Osteoblast (primary cell): ENCODE measurements at regions not wholly inside any gene's neighbourhood (a gene's known extent, or its start where the extent isn't known, plus 50 kb on each side); places are given as distances from the start of the nearest gene placed in this dataset.

ENCODE experiments used
- DNase-seq: peaks from one replicate; pipeline ENCODE4 v3.0.0; 2011; ENCODE audit warnings: low spot score, mixed read lengths; ENCODE audit not compliant: insufficient read length; ENCODE audit errors: missing footprints
- H2AFZ ChIP-seq: 2 replicates; pipeline ENCODE4 v1.6.0; 2011; ENCODE audit warnings: mild to moderate bottlenecking, low read length
- H3K27ac ChIP-seq: 2 replicates; pipeline ENCODE4 v1.5.1; 2011; ENCODE audit warnings: mild to moderate bottlenecking, low read depth, low read length, moderate library complexity
- H3K27me3 ChIP-seq: 2 replicates; pipeline ENCODE4 v1.6.0; 2012; ENCODE audit warnings: mild to moderate bottlenecking, control low read depth, inconsistent platforms, low read length, moderate library complexity; ENCODE audit not compliant: insufficient read depth
- H3K36me3 ChIP-seq: 2 replicates; pipeline ENCODE4 v1.5.1; 2011; ENCODE audit warnings: mild to moderate bottlenecking, low read length, control low read depth, moderate library complexity; ENCODE audit not compliant: insufficient read depth
- H3K4me1 ChIP-seq: 2 replicates; pipeline ENCODE4 v1.5.1; 2011; ENCODE audit warnings: mild to moderate bottlenecking, low read length, control low read depth, moderate library complexity; ENCODE audit not compliant: insufficient read depth
- H3K4me2 ChIP-seq: 2 replicates; pipeline ENCODE4 v1.6.0; 2011; ENCODE audit warnings: mild to moderate bottlenecking, low read length; ENCODE audit not compliant: insufficient read depth
- H3K4me3 ChIP-seq: fragments of 200-600 bp; sonication (generic); 3 replicates; pipeline ENCODE4 v1.5.1; 2012; ENCODE audit warnings: mild to moderate bottlenecking, low read length, inconsistent platforms; ENCODE audit not compliant: insufficient read depth
- H3K79me2 ChIP-seq: 2 replicates; pipeline ENCODE4 v1.6.0; 2012; ENCODE audit warnings: mild to moderate bottlenecking, low read length, control low read depth, inconsistent platforms; ENCODE audit not compliant: insufficient read depth
- H3K9me3 ChIP-seq: 2 replicates; pipeline ENCODE4 v1.5.1; 2011; ENCODE audit warnings: low read depth, low read length, control low read depth
- H4K20me1 ChIP-seq: 2 replicates; pipeline ENCODE4 v1.6.0; 2012; ENCODE audit warnings: mild to moderate bottlenecking, low read length, control low read depth; ENCODE audit not compliant: insufficient read depth
- CTCF ChIP-seq: IDR thresholded peaks from 2 replicates; pipeline ENCODE4 v1.5.1; 2011; ENCODE audit warnings: mild to moderate bottlenecking, low read depth, low read length, moderate library complexity; ENCODE audit errors: extremely low read depth

DNA sequence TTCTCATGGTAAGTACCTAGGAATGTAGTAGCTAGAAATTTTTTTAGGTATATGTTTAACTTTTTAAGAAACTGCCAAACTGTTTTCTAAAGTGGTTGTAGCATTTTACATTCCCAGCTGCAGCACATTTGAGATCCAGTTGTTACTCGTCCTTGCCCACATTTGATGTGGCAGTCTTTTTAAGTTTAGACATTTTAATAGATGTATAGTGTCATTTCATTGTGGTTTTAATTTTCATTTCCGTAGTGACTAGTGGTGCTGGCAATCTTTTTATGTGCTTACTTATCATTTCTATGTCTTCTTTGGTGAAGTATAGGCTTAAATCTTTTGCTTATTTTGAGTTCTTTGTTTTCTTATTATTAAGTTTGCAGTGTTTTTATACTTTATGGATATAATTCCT is 171.6 kb downstream of the GAS1 start:
- DNase-seq: no peak
- Histone ChIP-seq H3K27me3 (peaks cover 13% of the 10 kb centered on the region), H3K9me3 (no peaks in the 10 kb centered on the region), H4K20me1 (no peaks in the 10 kb centered on the region), H3K4me3 (no peak overlapping the region), H3K27ac (no peak overlapping the region), H3K4me2 (no peak overlapping the region), H3K79me2 (no peaks in the 10 kb centered on the region), H3K36me3 (no peaks in the 10 kb centered on the region), H2AFZ (no peak overlapping the region), H3K4me1 (no peaks in the 10 kb centered on the region)
- no peak for TF ChIP-seq CTCF

- Histone ChIP-seq H3K4me3 (no peak overlapping the region), H3K79me2 (no peaks in the 10 kb centered on the region), H2AFZ (no peak overlapping the region), H4K20me1 (no peaks in the 10 kb centered on the region), H3K27me3 (peaks cover 14% of the 10 kb centered on the region), H3K36me3 (no peaks in the 10 kb centered on the region), H3K9me3 (no peaks in the 10 kb centered on the region), H3K27ac (no peak overlapping the region), H3K4me1 (no peaks in the 10 kb centered on the region), H3K4me2 (no peak overlapping the region)
- no peak for DNase-seq
- no peak for TF ChIP-seq CTCF
Observed at GRCh38 chr9:86774116-86774515, 173.2 kb downstream of the GAS1 start.

GRCh38 chr9:86773422-86773945 is 173.8 kb downstream of the GAS1 start:
- Histone ChIP-seq H3K4me1 (no peaks in the 10 kb centered on the region), H3K27me3 (peaks cover 14% of the 10 kb centered on the region), H3K79me2 (no peaks in the 10 kb centered on the region), H2AFZ (no peak overlapping the region), H3K4me3 (no peak overlapping the region), H3K27ac (no peak overlapping the region), H4K20me1 (no peaks in the 10 kb centered on the region), H3K9me3 (no peaks in the 10 kb centered on the region), H3K4me2 (no peak overlapping the region), H3K36me3 (no peaks in the 10 kb centered on the region)
- DNase-seq: no peak
- TF ChIP-seq CTCF: no peak

GRCh38 chr9:86772635-86772993 is 174.7 kb downstream of the GAS1 start:
- no peaks in the 10 kb centered on the region for H3K79me2 ChIP-seq
- no peak for TF ChIP-seq CTCF
- H3K36me3 ChIP-seq: no peaks in the 10 kb centered on the region
- H3K9me3 ChIP-seq: no peaks in the 10 kb centered on the region
- H3K27me3 ChIP-seq: peaks cover 14% of the 10 kb centered on the region
- H2AFZ ChIP-seq: no peak overlapping the region
- no peak overlapping the region for H3K4me3 ChIP-seq
- H4K20me1 ChIP-seq: no peaks in the 10 kb centered on the region
- no peak for DNase-seq
- H3K27ac ChIP-seq: no peak overlapping the region
- H3K4me2 ChIP-seq: no peak overlapping the region
- H3K4me1 ChIP-seq: no peaks in the 10 kb centered on the region
